HG02870 (cell line): ENCODE measurements at regions not wholly inside any gene's neighbourhood (a gene's known extent, or its start where the extent isn't known, plus 50 kb on each side); places are given as distances from the start of the nearest gene placed in this dataset.

ENCODE experiments used
- ATAC-seq: cut with Tn5 transposase; IDR thresholded peaks from one replicate; pipeline ENCODE4 v1.9.1; 2021; ENCODE audit warnings: mild to moderate bottlenecking, moderate library complexity; ENCODE audit not compliant: unreplicated experiment

- no peak for ATAC-seq
These were observed 121.8 kb upstream of the ERRFI1 start for GRCh38 chr1:8147956-8148355.

GRCh38 chr1:8146257-8146855 lies 120.2 kb upstream of the ERRFI1 start:
- ATAC-seq: no peak

GRCh38 chr1:8145545-8146202 lies 119.6 kb upstream of the ERRFI1 start:
- no peak for ATAC-seq

GRCh38 chr1:8144323-8144722 lies 118.2 kb upstream of the ERRFI1 start:
- no peak for ATAC-seq

- ATAC-seq: no peak
These were observed 117.0 kb upstream of the ERRFI1 start for GRCh38 chr1:8142955-8143629.

- ATAC-seq: no peak
These were observed 113.8 kb upstream of the ERRFI1 start for GRCh38 chr1:8139941-8140340.

- no peak for ATAC-seq
These were observed 113.3 kb upstream of the ERRFI1 start for GRCh38 chr1:8139383-8139782.

- no peak for ATAC-seq
These were observed 112.6 kb upstream of the ERRFI1 start for GRCh38 chr1:8138673-8139072.

- ATAC-seq: no peak
These were observed 111.6 kb upstream of the ERRFI1 start for GRCh38 chr1:8137481-8138244.

GRCh38 chr1:8136766-8137165 lies 110.7 kb upstream of the ERRFI1 start:
- ATAC-seq: no peak

- no peak for ATAC-seq
These were observed 109.1 kb upstream of the ERRFI1 start for GRCh38 chr1:8135250-8135649.

- no peak for ATAC-seq
These were observed 108.6 kb upstream of the ERRFI1 start for GRCh38 chr1:8134546-8135235.

GRCh38 chr1:8133657-8134430 lies 107.7 kb upstream of the ERRFI1 start:
- no peak for ATAC-seq

- ATAC-seq: no peak
These were observed 107.1 kb upstream of the ERRFI1 start for GRCh38 chr1:8133190-8133589.

GRCh38 chr1:8127171-8127641 lies 101.1 kb upstream of the ERRFI1 start:
- ATAC-seq: no peak

GRCh38 chr1:8122477-8123407 lies 96.6 kb upstream of the ERRFI1 start:
- no peak for ATAC-seq

GRCh38 chr1:8122160-8122476 lies 96.0 kb upstream of the ERRFI1 start:
- no peak for ATAC-seq

- no peak for ATAC-seq
These were observed 95.4 kb upstream of the ERRFI1 start for GRCh38 chr1:8121261-8122159.
